Panc1 (cell line): ENCODE measurements at regions not wholly inside any gene's neighbourhood (a gene's known extent, or its start where the extent isn't known, plus 50 kb on each side); places are given as distances from the start of the nearest gene placed in this dataset.

Experiments
- CTCF ChIP-seq: fragments of 450-650 bp; IDR thresholded peaks from 2 replicates; pipeline ENCODE4 v1.5.1; 2017; ENCODE audit warnings: mild to moderate bottlenecking
- POLR2AphosphoS5 ChIP-seq: IDR thresholded peaks from 2 replicates; pipeline ENCODE4 v1.6.1; 2012; ENCODE audit warnings: mild to moderate bottlenecking, low read depth, low read length, moderate library complexity
- REST ChIP-seq, 2 experiments: IDR thresholded peaks; 2 replicates each; pipeline ENCODE4 v1.6.1; 2011 to 2012; ENCODE audit warnings: low read depth in 2 of 2, control low read depth in 1 of 2, low read length in 1 of 2, mild to moderate bottlenecking in 1 of 2, moderate library complexity in 1 of 2; ENCODE audit not compliant: insufficient read depth in 1 of 2
- SIN3A ChIP-seq: IDR thresholded peaks from 2 replicates; pipeline ENCODE4 v1.6.1; 2012; ENCODE audit warnings: low read depth, mild to moderate bottlenecking, low read length, moderate library complexity, borderline replicate concordance; ENCODE audit not compliant: insufficient read depth

- no peak for TF ChIP-seq CTCF
- no peak for TF ChIP-seq POLR2AphosphoS5
- no peak for TF ChIP-seq SIN3A
- no peak for TF ChIP-seq REST (IDR thresholded peaks at IDR 0.05; ENCODE audit: insufficient read depth in 1 of 2, low read depth in 2 of 2, low read length in 1 of 2)
Observed at GRCh38 chr1:5750186-5751162, 241.8 kb downstream of the NPHP4 start.
